Natural killer cell (primary cell): ENCODE measurements at regions not wholly inside any gene's neighbourhood (a gene's known extent, or its start where the extent isn't known, plus 50 kb on each side); places are given as distances from the start of the nearest gene placed in this dataset.

Source experiments
- ATAC-seq, 3 donors: fragments of 150-1000 bp in 2 of 3; fragments of 200-7000 bp in 1 of 3; cut with Tn5 transposase; 1 replicate in 1 of 3; 2 replicates in 2 of 3; pipeline ENCODE4 v1.10.0; 2021; ENCODE audit warnings: mild to moderate bottlenecking in 2 of 3, moderate library complexity in 2 of 3
- DNase-seq, 2 donors: peaks; one replicate each; pipeline versions ENCODE4 v3.0.0 to v3.0.0-alpha.2; 2013 to 2021; ENCODE audit warnings: mixed read lengths in 1 of 2
- H3K27ac ChIP-seq: one replicate; pipeline ENCODE4 v1.5.1; 2013; ENCODE audit warnings: mild to moderate bottlenecking, low read length
- H3K27me3 ChIP-seq: one replicate; pipeline ENCODE4 v1.6.1; 2013; ENCODE audit warnings: low read length; ENCODE audit not compliant: control insufficient read depth, insufficient read depth
- H3K36me3 ChIP-seq: one replicate; pipeline ENCODE4 v1.6.1; 2013; ENCODE audit warnings: low read length; ENCODE audit not compliant: control insufficient read depth, insufficient read depth
- H3K4me1 ChIP-seq: one replicate; pipeline ENCODE4 v1.6.1; 2013; ENCODE audit warnings: low read length; ENCODE audit not compliant: control insufficient read depth, insufficient read depth
- H3K4me3 ChIP-seq: one replicate; pipeline ENCODE4 v1.5.1; 2013; ENCODE audit warnings: low read length
- H3K9me3 ChIP-seq: one replicate; pipeline ENCODE4 v1.6.1; 2013; ENCODE audit warnings: low read length; ENCODE audit not compliant: control insufficient read depth, insufficient read depth
- H3K27ac Mint-ChIP-seq, 2 donors: one replicate each; pipeline ENCODE4 v1.8.0; 2022; ENCODE audit warnings: mild to moderate bottlenecking in 2 of 2, mixed read lengths in 2 of 2, moderate library complexity in 1 of 2
- H3K27me3 Mint-ChIP-seq, 2 donors: one replicate each; pipeline ENCODE4 v1.8.0; 2022; ENCODE audit warnings: low read depth in 2 of 2, mixed read lengths in 2 of 2
- H3K36me3 Mint-ChIP-seq: one replicate; pipeline ENCODE4 v1.8.0; 2022; ENCODE audit warnings: mixed read lengths
- H3K4me1 Mint-ChIP-seq, 2 donors: one replicate each; pipeline ENCODE4 v1.8.0; 2022; ENCODE audit warnings: mixed read lengths in 2 of 2
- H3K4me3 Mint-ChIP-seq: one replicate; pipeline ENCODE4 v1.8.0; 2022; ENCODE audit warnings: mild to moderate bottlenecking, moderate library complexity, mixed read lengths
- H3K9me3 Mint-ChIP-seq, 2 donors: one replicate each; pipeline ENCODE4 v1.8.0; 2022; ENCODE audit warnings: mixed read lengths in 2 of 2
- CTCF ChIP-seq: fragments of 200-600 bp; IDR thresholded peaks from one replicate; pipeline ENCODE4 v1.8.0; 2022; ENCODE audit warnings: antibody characterized with exemption
- WGBS: methylation state at CpG from one replicate; pipeline ENCODE4 v1.1.7; 2013; ENCODE audit warnings: missing lambda C conversion rate; ENCODE audit not compliant: insufficient coverage; 5-methylcytosine and 5-hydroxymethylcytosine counted together
- intact Hi-C: fragments of 100-400 bp; cut with micrococcal nuclease; formaldehyde crosslinking; loops from one replicate; pipeline ENCODE4 v1.14.2; 2022

DNA sequence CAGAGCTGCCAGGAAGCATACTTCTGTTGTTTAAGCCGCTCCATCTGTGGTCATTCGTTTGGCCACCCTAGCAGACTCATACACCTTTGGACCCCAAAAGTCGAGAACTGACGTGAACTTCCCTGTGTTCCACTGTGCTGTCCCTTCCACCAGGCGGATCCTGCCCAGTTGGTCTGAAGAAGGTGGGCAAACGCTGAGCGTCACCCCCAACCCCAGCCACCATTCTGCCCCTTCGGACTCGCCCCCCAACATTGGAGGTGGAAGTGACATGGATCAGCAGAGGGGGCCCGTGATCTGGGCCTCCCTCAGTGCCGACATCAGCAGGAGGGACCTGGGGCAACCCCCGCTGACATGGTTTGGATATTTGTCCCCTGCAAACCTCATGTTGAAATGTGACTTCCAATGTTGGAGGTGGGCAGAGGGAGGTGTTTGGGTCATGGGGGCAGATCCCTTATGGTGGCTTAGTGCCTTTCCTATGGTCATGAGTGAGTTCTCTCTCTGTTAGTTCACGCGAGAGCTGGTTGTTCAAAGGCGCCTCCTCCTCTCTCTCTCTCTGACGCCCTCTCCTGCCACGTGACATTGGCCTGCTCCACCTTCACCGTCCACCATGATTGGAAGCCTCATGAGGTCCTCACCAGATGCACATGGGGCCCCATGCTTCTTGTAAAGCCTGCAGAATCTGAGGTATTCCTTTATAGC, 93.6 kb upstream of the ZNF507 start:
- no peak for DNase-seq
- Mint-ChIP-seq H3K9me3 (no peaks in the 10 kb centered on the region), H3K27me3 (peaks cover 4 to 8% of the 10 kb centered on the region in 2 donors), H3K4me1 (no peaks in the 10 kb centered on the region), H3K27ac (no peak overlapping the region), H3K4me3 (no peak overlapping the region), H3K36me3 (no peaks in the 10 kb centered on the region)
- no peaks in the 10 kb centered on the region for H3K36me3 ChIP-seq
- no peak overlapping the region for H3K4me3 ChIP-seq
- intact Hi-C loops = no loop called here
- no peak for TF ChIP-seq CTCF
- no peak for ATAC-seq
- H3K27me3 ChIP-seq = no peaks in the 10 kb centered on the region
- H3K4me1 ChIP-seq = no peaks in the 10 kb centered on the region
- no peak overlapping the region for H3K27ac ChIP-seq
- WGBS = 87% methylated on average over 16 of the region's 18 CpGs
- no peaks in the 10 kb centered on the region for H3K9me3 ChIP-seq

DNA sequence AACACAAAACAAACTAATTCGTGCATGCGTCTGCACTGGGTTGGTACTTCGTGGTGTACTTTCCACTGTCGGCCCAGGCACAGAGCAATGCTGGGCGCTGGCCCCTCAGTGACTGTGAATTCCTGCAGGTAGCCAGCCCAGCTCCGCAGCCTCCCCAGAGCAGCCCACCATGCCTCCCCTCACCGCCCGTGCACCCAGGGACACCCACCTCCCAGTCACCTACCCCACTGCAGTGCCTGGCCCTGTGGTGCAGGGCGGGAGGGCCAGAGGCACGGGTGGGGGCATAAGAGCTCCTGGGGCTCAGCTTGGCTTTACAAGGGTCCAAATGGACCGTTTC, 93.1 kb upstream of the ZNF507 start:
- WGBS = 80% methylated on average over 11 of the region's 11 CpGs
- Mint-ChIP-seq H3K27ac (no peak overlapping the region), H3K4me1 (no peaks in the 10 kb centered on the region), H3K36me3 (no peaks in the 10 kb centered on the region), H3K27me3 (peaks cover 4 to 8% of the 10 kb centered on the region in 2 donors), H3K9me3 (no peaks in the 10 kb centered on the region), H3K4me3 (no peak overlapping the region)
- Histone ChIP-seq H3K27ac (no peak overlapping the region), H3K4me1 (no peaks in the 10 kb centered on the region), H3K9me3 (no peaks in the 10 kb centered on the region), H3K36me3 (no peaks in the 10 kb centered on the region), H3K27me3 (no peaks in the 10 kb centered on the region), H3K4me3 (no peak overlapping the region)
- ATAC-seq (no peak), DNase-seq (no peak)
- intact Hi-C loops = no loop called here
- no peak for TF ChIP-seq CTCF

GRCh38 chr19:32253683-32254508, 91.5 kb upstream of the ZNF507 start:
- H3K27ac ChIP-seq = no peak overlapping the region
- H3K36me3 ChIP-seq = no peaks in the 10 kb centered on the region
- H3K9me3 ChIP-seq = no peaks in the 10 kb centered on the region
- no peaks in the 10 kb centered on the region for H3K4me1 ChIP-seq
- H3K27ac Mint-ChIP-seq = no peak overlapping the region
- H3K36me3 Mint-ChIP-seq = no peaks in the 10 kb centered on the region
- intact Hi-C loops = no loop called here
- no peaks in the 10 kb centered on the region for H3K27me3 ChIP-seq
- H3K4me3 ChIP-seq = no peak overlapping the region
- H3K27me3 Mint-ChIP-seq = peaks cover 4 to 8% of the 10 kb centered on the region in 2 donors
- no peak for TF ChIP-seq CTCF
- no peak overlapping the region for H3K4me3 Mint-ChIP-seq
- WGBS = 88% methylated on average over 30 of the region's 30 CpGs
- DNase-seq = no peak
- ATAC-seq = no peak
- no peaks in the 10 kb centered on the region for H3K9me3 Mint-ChIP-seq
- H3K4me1 Mint-ChIP-seq = no peaks in the 10 kb centered on the region
